B cell (primary cell): ENCODE measurements at regions not wholly inside any gene's neighbourhood (a gene's known extent, or its start where the extent isn't known, plus 50 kb on each side); places are given as distances from the start of the nearest gene placed in this dataset.

Source experiments
- ATAC-seq: fragments of 200-7000 bp; cut with Tn5 transposase; one replicate; pipeline ENCODE4 v1.10.0; 2021; ENCODE audit warnings: low read depth, mild to moderate bottlenecking, moderate number of reproducible peaks, moderate library complexity
- CTCF ChIA-PET: fragments of 350-600 bp; sonication (Branson Sonifier 250); formaldehyde crosslinking; loops from one replicate; lab custom pipeline; 2021; ENCODE audit warnings: antibody characterized with exemption, inconsistent platforms; lab: Charles Lee
- POLR2A ChIA-PET: fragments of 350-600 bp; sonication (Branson Sonifier 250); formaldehyde crosslinking; loops from one replicate; lab custom pipeline; 2021; ENCODE audit warnings: antibody characterized with exemption; lab: Charles Lee
- DNase-seq: peaks from one replicate; pipeline ENCODE4 v3.0.0; 2013
- H2AFZ ChIP-seq: 2 replicates; pipeline ENCODE4 v1.6.1; 2012; ENCODE audit warnings: mild to moderate bottlenecking, low read depth, low read length; ENCODE audit not compliant: insufficient read depth, poor library complexity, severe bottlenecking
- H3K27ac ChIP-seq, 2 donors: 1 replicate in 1 of 2; 2 replicates in 1 of 2; pipeline ENCODE4 v1.5.1; 2012 to 2013; ENCODE audit warnings: low read length in 2 of 2, mild to moderate bottlenecking in 2 of 2, moderate library complexity in 1 of 2
- H3K27me3 ChIP-seq, 4 experiments: fragments of 200-600 bp in 1 of 4; sonication (generic) in 1 of 4; replicated peaks in 1 of 4; 1 replicate in 2 of 4; 2 replicates in 2 of 4; pipeline versions ENCODE4 v1.6.1 to v1.7.0; 2013 to 2016; ENCODE audit warnings: low read length in 3 of 4, mild to moderate bottlenecking in 2 of 4, mixed read lengths in 1 of 4, moderate library complexity in 1 of 4; ENCODE audit not compliant: insufficient read depth in 4 of 4, control insufficient read depth in 3 of 4; ENCODE audit errors: control extremely low read depth in 1 of 4
- H3K36me3 ChIP-seq, 2 experiments: replicated peaks in 1 of 2; 1 replicate in 1 of 2; 2 replicates in 1 of 2; pipeline versions ENCODE4 v1.6.1 to v1.7.1; 2013; ENCODE audit warnings: low read length in 1 of 2; ENCODE audit not compliant: insufficient read depth in 2 of 2, control insufficient read depth in 1 of 2; ENCODE audit errors: control extremely low read depth in 1 of 2, extremely low read depth in 1 of 2
- H3K4me1 ChIP-seq, 2 donors: fragments of 200-600 bp in 1 of 2; sonication (generic) in 1 of 2; 1 replicate in 1 of 2; 2 replicates in 1 of 2; pipeline versions ENCODE4 v1.5.1 to v1.6.1; 2013 to 2017; ENCODE audit warnings: low read length in 2 of 2; ENCODE audit not compliant: control insufficient read depth in 2 of 2, insufficient read depth in 2 of 2
- H3K4me2 ChIP-seq: replicated peaks from 2 replicates; pipeline ENCODE3; 2012; ENCODE audit warnings: mild to moderate bottlenecking, low read depth, low read length; ENCODE audit not compliant: poor library complexity, severe bottlenecking
- H3K4me3 ChIP-seq, 5 experiments: fragments of 200-600 bp in 1 of 5; sonication (generic) in 1 of 5; 1 replicate in 3 of 5; 2 replicates in 2 of 5; pipeline versions ENCODE4 v1.5.1 to v1.7.0; 2011 to 2016; ENCODE audit warnings: low read length in 4 of 5, mild to moderate bottlenecking in 4 of 5, low read depth in 2 of 5, control low read depth in 1 of 5, moderate library complexity in 1 of 5; ENCODE audit not compliant: insufficient read depth in 1 of 5; ENCODE audit errors: control extremely low read depth in 1 of 5, extremely low read depth in 1 of 5
- H3K79me2 ChIP-seq: fragments of 200-600 bp; sonication (generic); one replicate; pipeline ENCODE4 v1.6.0; 2016; ENCODE audit warnings: low read length; ENCODE audit not compliant: control insufficient read depth, insufficient read depth
- H3K9ac ChIP-seq: fragments of 200-600 bp; sonication (generic); 2 replicates; pipeline ENCODE4 v1.6.1; 2017; ENCODE audit warnings: mild to moderate bottlenecking, low read length, moderate library complexity
- H3K9me3 ChIP-seq, 3 donors: one replicate each; pipeline versions ENCODE4 v1.6.1 to v1.7.1; 2013; ENCODE audit warnings: low read length in 2 of 3; ENCODE audit not compliant: control insufficient read depth in 2 of 3, insufficient read depth in 1 of 3; ENCODE audit errors: control extremely low read depth in 1 of 3
- H4K20me1 ChIP-seq: 2 replicates; pipeline ENCODE4 v1.6.0; 2012; ENCODE audit warnings: mild to moderate bottlenecking, low read length; ENCODE audit not compliant: insufficient read depth, control insufficient read depth, poor library complexity, severe bottlenecking
- H3K27ac Mint-ChIP-seq: one replicate; pipeline ENCODE4 v1.8.0; 2021; ENCODE audit warnings: mixed read lengths
- H3K27me3 Mint-ChIP-seq: one replicate; pipeline ENCODE4 v1.8.0; 2021; ENCODE audit warnings: mixed read lengths
- H3K4me1 Mint-ChIP-seq: one replicate; pipeline ENCODE4 v1.8.0; 2021; ENCODE audit warnings: mixed read lengths
- H3K4me3 Mint-ChIP-seq: one replicate; pipeline ENCODE4 v1.8.0; 2021; ENCODE audit warnings: mixed read lengths
- H3K9me3 Mint-ChIP-seq: one replicate; pipeline ENCODE4 v1.8.0; 2022; ENCODE audit warnings: mixed read lengths; ENCODE audit not compliant: insufficient read depth
- CTCF ChIP-seq: fragments of 200-600 bp; IDR thresholded peaks from one replicate; pipeline ENCODE4 v1.8.0; 2022; ENCODE audit warnings: antibody characterized with exemption, mild to moderate bottlenecking
- EZH2 ChIP-seq: IDR thresholded peaks from 2 replicates; pipeline ENCODE4 v1.6.1; 2012; ENCODE audit warnings: borderline replicate concordance, low read depth, mild to moderate bottlenecking, moderate library complexity, low read length; ENCODE audit not compliant: insufficient read depth, poor library complexity, severe bottlenecking
- WGBS: methylation state at CpG from one replicate; pipeline ENCODE4 v1.1.5; 2013; ENCODE audit warnings: missing lambda C conversion rate; ENCODE audit not compliant: insufficient coverage; 5-methylcytosine and 5-hydroxymethylcytosine counted together
- intact Hi-C: fragments of 100-400 bp; cut with micrococcal nuclease; formaldehyde crosslinking; loops from one replicate; pipeline ENCODE4 v1.10.0; 2022

DNA sequence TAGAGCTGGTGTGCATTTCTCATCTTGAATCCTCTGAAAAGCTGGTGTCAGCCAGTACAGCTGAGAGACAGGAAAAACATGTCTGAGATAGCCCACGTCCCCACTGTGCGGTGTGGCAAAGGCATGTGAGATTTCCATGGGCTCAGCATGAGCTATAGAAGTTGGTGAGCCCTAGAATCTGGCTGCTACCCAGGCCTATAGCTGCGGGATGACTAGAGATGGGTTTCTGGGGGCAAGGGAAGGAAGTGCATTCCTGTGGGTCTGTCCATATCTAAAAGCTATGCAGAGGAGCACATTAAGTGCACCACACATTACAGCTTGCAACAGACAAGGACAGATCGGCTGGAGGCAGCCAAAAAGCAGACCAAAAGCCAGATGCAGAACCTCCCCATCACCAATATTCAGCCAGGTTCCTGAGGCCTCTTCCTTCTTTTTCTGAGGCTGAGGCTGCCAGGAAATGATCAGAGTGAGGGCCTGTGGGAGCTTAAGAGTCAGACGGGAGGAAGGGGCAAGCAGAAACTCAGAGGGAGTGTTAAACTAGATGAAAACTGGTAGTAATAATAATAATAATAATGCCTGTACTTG is 55.8 kb upstream of the RANBP3L start:
- Histone ChIP-seq H2AFZ (peak overlapping the region; percentile 16), H3K36me3 (no peaks in the 10 kb centered on the region), H4K20me1 (no peaks in the 10 kb centered on the region), H3K79me2 (no peaks in the 10 kb centered on the region), H3K4me3 (no peak overlapping the region), H3K4me1 (no peaks in the 10 kb centered on the region), H3K4me2 (no peak overlapping the region), H3K27ac (no peak overlapping the region), H3K27me3 (no peaks in the 10 kb centered on the region), H3K9ac (no peak overlapping the region), H3K9me3 (no peaks in the 10 kb centered on the region)
- Mint-ChIP-seq H3K27ac (no peak overlapping the region), H3K27me3 (no peaks in the 10 kb centered on the region), H3K9me3 (no peaks in the 10 kb centered on the region), H3K4me3 (no peak overlapping the region), H3K4me1 (no peaks in the 10 kb centered on the region)
- TF ChIP-seq EZH2 (no peak), CTCF (no peak)
- no peak for DNase-seq
- POLR2A ChIA-PET, result no interaction called here
- ATAC-seq, result no peak
- WGBS, result 36% methylated on average over 3 of the region's 5 CpGs
- intact Hi-C loops, result no loop called here
- CTCF ChIA-PET, result no interaction called here

GRCh38 chr5:36359267-36359666 is 57.6 kb upstream of the RANBP3L start:
- H3K27me3 Mint-ChIP-seq, result no peaks in the 10 kb centered on the region
- no peak overlapping the region for H3K4me3 ChIP-seq
- no peak overlapping the region for H3K4me3 Mint-ChIP-seq
- POLR2A ChIA-PET, result no interaction called here
- no peak for ATAC-seq
- H2AFZ ChIP-seq, result no peak overlapping the region
- no peaks in the 10 kb centered on the region for H3K4me1 ChIP-seq
- H3K27me3 ChIP-seq, result no peaks in the 10 kb centered on the region
- H3K9ac ChIP-seq, result no peak overlapping the region
- TF ChIP-seq CTCF (no peak), EZH2 (no peak)
- H3K9me3 Mint-ChIP-seq, result no peaks in the 10 kb centered on the region
- no peaks in the 10 kb centered on the region for H3K36me3 ChIP-seq
- H3K27ac ChIP-seq, result no peak overlapping the region
- no peak overlapping the region for H3K4me2 ChIP-seq
- intact Hi-C loops, result no loop called here
- no peaks in the 10 kb centered on the region for H3K79me2 ChIP-seq
- H4K20me1 ChIP-seq, result no peaks in the 10 kb centered on the region
- no peak for DNase-seq
- no peaks in the 10 kb centered on the region for H3K4me1 Mint-ChIP-seq
- no peaks in the 10 kb centered on the region for H3K9me3 ChIP-seq
- 91% methylated on average over 5 of the region's 6 CpGs for WGBS
- CTCF ChIA-PET, result no interaction called here
- no peak overlapping the region for H3K27ac Mint-ChIP-seq
